ENCODE measurements at regions not wholly inside any gene's neighbourhood (a gene's known extent, or its start where the extent isn't known, plus 50 kb on each side); places are given as distances from the start of the nearest gene placed in this dataset.

DNA sequence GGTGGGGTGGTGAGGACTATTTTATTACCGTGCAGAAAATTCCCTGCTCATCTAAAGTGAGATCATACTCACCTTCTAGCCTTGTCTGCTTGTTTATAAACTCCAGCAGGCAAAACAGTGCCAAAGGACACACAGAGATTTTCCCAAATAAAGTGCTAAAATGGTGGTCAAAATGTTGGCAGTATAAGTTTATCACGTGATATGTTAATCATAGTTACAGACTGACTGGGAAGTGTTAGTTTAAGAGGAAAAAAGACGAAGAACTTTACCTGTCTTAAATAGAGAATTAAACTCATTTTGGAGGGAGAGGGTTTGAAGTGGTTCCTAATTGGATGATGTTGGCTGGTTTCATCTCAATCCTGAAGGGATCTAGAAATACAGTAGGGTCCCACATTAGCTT lies 691.7 kb upstream of the FANCL start:
- TF ChIP-seq POLR2A (IDR thresholded peaks at IDR 0.05; ENCODE audit: low read length) (no peak), GATA1 (IDR thresholded peaks at IDR 0.05; ENCODE audit: low read depth, low read length) (no peak)

DNA sequence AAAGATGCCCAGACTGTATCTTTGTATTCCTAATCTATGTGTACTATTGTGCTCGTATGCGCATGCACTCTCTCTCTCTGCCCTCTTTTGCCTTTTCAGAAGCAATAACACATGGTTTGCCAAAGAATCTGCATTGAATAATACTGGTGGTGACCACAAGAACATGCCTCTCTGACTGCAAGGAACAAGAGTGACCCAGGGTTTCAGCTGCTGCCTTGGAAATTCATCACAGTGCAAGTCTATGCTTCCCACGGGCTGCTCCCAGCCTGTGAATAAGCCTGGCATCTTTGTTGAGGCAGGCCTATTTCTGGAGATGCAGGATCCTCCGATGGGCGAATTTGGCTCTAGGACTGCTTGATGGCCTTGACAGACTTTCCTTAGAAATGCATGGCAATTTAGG lies 689.4 kb upstream of the FANCL start:
- DNase-seq = no peak

More for the DNA sequence above, 691.7 kb upstream of the FANCL start:
- DNase-seq = no peak

DNA sequence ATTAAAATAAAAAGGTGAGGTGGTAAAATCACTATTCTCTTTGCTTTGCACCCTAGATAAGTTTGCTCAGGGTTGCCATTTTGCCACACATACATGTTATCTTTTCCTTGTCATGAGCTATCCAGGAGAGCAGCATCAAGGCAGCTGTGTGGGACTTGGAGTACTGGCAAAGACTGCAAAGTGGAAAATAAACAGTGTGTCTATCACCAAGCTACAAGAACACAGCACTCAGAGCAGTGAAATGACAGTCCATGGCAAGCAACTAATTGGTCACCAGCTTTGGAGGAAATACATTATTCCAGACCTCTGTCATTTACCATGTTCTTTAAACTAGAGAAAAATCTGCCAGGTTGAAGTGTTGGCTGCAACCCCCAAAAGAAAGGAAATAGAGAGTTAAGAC lies 687.8 kb upstream of the FANCL start:
- no peak for DNase-seq
- TF ChIP-seq POLR2A (IDR thresholded peaks at IDR 0.05; ENCODE audit: low read length) (no peak), GATA1 (IDR thresholded peaks at IDR 0.05; ENCODE audit: low read depth, low read length) (no peak)

More for the DNA sequence above, 689.4 kb upstream of the FANCL start:
- no peak for TF ChIP-seq GATA1 (IDR thresholded peaks at IDR 0.05; ENCODE audit: low read depth, low read length)
- TF ChIP-seq POLR2A (IDR thresholded peaks at IDR 0.05; ENCODE audit: low read length) = no peak

DNA sequence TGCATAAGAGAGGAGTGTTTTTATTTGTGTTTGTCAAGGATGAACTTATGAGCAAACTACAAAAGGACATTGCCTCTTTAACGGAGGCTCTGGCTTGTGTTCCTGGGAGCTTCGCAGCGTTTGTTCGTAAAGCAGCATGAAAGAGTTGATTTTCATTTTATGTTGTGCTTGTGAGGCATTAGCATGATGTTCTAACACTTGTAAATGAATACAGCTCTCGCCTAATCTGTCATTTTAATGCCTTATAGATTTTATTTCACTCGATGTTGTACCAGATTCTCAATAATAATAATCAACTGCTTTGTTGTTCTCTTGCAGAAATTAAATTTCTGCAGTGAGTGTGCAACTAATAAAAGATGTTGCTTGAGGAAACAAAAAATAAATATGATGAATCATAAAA lies 687.3 kb upstream of the FANCL start:
- no peak for DNase-seq
- TF ChIP-seq POLR2A (IDR thresholded peaks at IDR 0.05; ENCODE audit: low read length) (no peak), GATA1 (IDR thresholded peaks at IDR 0.05; ENCODE audit: low read depth, low read length) (no peak)

DNA sequence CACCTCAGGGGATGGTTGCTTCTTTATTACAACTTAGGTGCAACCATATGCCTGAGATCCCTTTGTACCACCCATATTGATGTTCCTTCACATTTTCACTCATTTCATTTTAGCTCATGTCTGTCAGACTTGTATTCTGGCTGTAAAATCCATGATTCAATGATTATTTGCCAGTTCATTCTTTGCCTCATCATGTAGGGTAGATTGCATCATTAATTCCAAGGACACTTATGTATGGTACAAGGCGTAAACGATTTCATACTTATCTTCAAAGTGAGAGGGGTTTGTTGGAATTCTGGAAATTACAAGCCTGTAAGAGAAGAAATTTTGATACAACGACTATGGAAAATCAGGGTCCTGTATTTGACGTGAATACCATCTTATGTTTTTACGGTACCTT lies 685.0 kb upstream of the FANCL start:
- DNase-seq = no peak
- no peak for TF ChIP-seq POLR2A (IDR thresholded peaks at IDR 0.05; ENCODE audit: low read length)
- no peak for TF ChIP-seq GATA1 (IDR thresholded peaks at IDR 0.05; ENCODE audit: low read depth, low read length)

DNA sequence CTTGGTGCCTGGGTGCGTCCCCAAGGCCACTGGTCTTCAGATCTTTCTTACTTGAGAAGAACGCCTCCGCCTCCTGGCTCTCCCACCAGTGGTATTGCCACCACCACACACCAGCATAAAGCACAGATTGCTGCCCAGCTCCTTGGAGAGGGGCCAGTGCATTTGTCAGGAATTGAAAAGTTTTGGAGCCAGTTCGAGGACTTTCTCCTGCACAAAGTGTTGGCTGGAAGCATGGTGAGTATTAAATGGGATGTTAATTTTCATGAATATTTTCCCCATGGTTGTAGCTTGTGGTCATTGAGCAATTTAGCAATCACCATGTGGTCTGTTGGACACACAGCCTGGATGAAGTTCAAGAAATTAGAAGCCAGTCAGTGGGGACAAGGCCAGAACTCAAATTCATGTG lies 684.6 kb upstream of the FANCL start:
- TF ChIP-seq POLR2A (IDR thresholded peaks at IDR 0.05; ENCODE audit: low read length) = no peak
- TF ChIP-seq GATA1 (IDR thresholded peaks at IDR 0.05; ENCODE audit: low read depth, low read length) = no peak
- DNase-seq = no peak

DNA sequence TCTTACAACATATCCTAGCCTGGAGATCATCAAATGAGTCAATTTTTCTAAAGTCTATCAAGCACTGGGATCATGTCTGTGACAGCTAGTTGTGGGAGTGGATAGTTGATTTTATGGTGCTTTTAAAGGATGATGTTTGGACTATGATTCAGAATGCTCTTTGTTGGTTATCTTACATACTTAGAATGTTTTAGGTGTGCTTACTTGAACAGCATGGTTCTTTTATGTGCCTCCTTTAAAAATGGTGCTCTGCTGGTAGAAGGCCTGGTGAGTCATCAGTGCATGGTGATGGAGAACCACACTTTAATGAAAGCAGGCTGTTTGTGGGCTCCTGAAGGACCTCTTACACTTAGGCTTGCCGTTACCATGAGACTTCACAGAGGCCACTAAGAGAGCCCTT lies 682.7 kb upstream of the FANCL start:
- TF ChIP-seq GATA1 (IDR thresholded peaks at IDR 0.05; ENCODE audit: low read depth, low read length) = no peak
- no peak for TF ChIP-seq POLR2A (IDR thresholded peaks at IDR 0.05; ENCODE audit: low read length)

DNA sequence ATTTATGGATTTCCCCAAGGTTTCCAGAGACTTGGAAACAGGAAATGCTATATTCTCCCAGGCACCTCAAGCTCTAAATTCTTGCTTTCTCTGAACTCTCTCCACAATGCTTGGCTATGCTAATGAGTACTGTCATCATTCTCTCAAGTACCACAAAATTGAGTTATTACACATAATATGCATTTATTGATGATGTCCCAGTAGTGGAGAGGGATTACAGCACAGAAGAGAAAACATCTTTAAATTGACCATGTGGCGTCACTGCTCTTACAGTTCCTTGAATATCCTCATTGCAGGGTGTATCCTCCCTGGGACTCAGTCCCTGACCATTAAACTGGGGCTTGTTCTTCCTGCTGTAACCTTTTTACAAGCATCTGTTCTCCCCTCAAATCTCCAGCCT lies 681.1 kb upstream of the FANCL start:
- DNase-seq = no peak
- TF ChIP-seq GATA1 (IDR thresholded peaks at IDR 0.05; ENCODE audit: low read depth, low read length) (no peak), POLR2A (IDR thresholded peaks at IDR 0.05; ENCODE audit: low read length) (no peak)

More for the DNA sequence above, 682.7 kb upstream of the FANCL start:
- no peak for DNase-seq

DNA sequence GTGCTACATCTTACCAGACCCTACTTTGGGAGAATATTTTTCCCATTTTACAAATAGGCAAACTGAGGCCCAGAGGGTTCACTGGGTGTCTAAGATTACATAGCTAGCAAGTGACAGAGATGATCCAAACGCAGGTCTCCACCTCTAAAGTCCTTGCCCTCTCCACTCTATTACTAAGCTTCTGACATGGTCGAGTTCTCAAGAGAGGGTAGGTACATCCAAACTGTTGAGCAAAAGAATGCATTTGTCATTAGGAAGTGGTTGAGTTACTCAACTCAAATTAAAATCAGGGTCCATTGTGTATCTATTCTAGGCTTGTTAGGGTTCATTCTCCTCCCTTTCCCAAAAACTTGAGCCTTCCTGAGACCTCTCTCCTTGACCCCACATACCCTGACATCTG lies 680.6 kb upstream of the FANCL start:
- DNase-seq = no peak
- no peak for TF ChIP-seq POLR2A (IDR thresholded peaks at IDR 0.05; ENCODE audit: low read length)
- TF ChIP-seq GATA1 (IDR thresholded peaks at IDR 0.05; ENCODE audit: low read depth, low read length) = no peak

DNA sequence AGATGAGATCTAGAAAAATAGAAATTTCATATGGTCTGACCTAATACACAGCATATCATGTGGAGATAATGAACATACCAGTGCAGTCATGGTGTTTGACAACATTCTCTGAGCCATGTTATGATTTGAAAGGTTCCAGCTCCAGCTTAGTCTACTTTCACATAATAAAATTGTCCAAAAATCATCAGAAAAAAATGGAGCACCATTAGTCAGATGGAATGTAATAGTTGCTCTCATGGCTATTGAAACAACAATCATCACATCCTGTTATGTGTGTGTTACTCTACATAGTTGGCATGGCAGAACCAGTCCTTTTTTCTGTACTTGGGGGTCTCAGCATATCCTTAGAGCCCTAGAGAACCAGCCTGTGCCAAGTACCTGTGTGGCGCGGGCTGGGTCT lies 678.9 kb upstream of the FANCL start:
- DNase-seq = no peak
- no peak for TF ChIP-seq POLR2A (IDR thresholded peaks at IDR 0.05; ENCODE audit: low read length)
- TF ChIP-seq GATA1 (IDR thresholded peaks at IDR 0.05; ENCODE audit: low read depth, low read length) = no peak

DNA sequence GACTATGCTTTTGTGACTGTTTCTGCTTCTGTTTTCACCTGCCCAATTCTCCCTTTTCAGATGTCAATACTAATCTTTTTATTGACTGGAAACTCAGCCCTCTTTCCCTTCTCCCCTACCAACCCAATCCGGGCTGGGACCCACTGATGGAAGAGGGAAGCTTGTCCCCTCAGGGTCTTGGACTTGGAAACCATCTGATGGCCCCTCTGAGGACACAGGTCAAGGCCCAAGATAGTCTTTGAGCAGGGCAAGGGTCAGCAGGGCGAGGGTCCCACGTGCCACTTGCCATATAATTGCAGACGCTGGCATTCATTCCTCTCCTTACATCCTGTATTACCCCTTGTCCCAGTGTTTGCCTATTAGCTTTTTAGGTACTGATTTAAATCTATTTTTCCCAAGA lies 678.2 kb upstream of the FANCL start:
- TF ChIP-seq GATA1 (IDR thresholded peaks at IDR 0.05; ENCODE audit: low read depth, low read length) = no peak
- no peak for TF ChIP-seq POLR2A (IDR thresholded peaks at IDR 0.05; ENCODE audit: low read length)
- DNase-seq = no peak

DNA sequence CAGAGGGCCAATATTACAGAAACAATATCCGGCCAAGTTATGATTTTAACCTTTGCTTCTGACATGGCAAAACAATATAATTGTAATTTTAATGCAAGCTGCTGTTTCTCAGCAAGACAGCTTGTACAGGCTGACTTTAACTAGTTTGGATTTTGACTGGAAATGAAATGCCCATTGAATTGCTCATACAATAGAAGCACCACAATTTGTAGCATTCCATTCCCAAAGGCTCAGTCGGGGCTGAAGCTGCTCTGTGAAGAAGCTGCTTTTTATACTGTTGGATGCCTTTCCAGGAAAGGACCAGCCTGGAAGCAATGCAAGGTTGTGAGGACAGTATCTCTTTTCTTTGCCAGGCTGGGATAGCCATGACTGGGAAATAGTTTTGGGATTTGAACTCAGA lies 677.0 kb upstream of the FANCL start:
- no peak for DNase-seq
- TF ChIP-seq GATA1 (IDR thresholded peaks at IDR 0.05; ENCODE audit: low read depth, low read length) = no peak
- TF ChIP-seq POLR2A (IDR thresholded peaks at IDR 0.05; ENCODE audit: low read length) = no peak

DNA sequence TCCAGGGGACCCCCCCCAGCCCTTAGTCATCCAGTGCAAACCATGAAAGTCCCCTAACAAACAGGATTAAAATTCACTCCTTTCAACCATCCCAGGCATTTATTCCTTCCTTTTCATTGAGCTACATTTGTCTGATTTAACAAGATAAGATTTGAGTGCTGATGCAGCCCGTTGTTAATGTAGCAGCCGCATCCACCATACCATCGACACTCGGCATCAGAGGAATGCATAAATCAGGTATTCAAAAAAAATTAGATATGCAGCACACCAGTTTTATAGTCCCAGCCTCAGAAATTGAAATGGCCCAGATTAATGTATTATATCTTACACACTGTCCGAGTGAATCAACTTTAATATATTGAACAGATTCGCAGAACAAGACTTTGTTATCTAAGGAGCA lies 676.5 kb upstream of the FANCL start:
- no peak for TF ChIP-seq GATA1 (IDR thresholded peaks at IDR 0.05; ENCODE audit: low read depth, low read length)
- TF ChIP-seq POLR2A (IDR thresholded peaks at IDR 0.05; ENCODE audit: low read length) = no peak

DNA sequence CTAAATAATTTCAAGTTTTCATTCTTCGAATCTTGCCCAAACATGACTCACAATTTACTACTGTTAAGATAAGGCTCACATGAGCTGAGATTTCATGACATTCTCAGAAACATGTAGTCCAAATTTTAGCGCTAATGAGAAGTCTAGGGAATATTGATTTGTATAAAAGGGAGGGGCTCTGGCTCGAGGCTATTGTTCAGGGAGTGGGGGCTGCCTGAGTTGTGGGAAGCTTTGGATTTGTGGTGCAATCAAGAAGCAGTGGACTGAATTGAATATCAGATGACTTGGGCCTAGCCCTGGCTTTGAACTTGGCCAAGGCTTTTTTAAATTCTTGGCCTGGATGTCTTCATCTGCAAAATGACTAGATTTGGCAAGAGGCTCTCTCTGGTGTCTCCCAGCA lies 674.9 kb upstream of the FANCL start:
- no peak for DNase-seq
- TF ChIP-seq GATA1 (IDR thresholded peaks at IDR 0.05; ENCODE audit: low read depth, low read length) (no peak), POLR2A (IDR thresholded peaks at IDR 0.05; ENCODE audit: low read length) (no peak)

More for the DNA sequence above, 676.5 kb upstream of the FANCL start:
- DNase-seq = no peak

DNA sequence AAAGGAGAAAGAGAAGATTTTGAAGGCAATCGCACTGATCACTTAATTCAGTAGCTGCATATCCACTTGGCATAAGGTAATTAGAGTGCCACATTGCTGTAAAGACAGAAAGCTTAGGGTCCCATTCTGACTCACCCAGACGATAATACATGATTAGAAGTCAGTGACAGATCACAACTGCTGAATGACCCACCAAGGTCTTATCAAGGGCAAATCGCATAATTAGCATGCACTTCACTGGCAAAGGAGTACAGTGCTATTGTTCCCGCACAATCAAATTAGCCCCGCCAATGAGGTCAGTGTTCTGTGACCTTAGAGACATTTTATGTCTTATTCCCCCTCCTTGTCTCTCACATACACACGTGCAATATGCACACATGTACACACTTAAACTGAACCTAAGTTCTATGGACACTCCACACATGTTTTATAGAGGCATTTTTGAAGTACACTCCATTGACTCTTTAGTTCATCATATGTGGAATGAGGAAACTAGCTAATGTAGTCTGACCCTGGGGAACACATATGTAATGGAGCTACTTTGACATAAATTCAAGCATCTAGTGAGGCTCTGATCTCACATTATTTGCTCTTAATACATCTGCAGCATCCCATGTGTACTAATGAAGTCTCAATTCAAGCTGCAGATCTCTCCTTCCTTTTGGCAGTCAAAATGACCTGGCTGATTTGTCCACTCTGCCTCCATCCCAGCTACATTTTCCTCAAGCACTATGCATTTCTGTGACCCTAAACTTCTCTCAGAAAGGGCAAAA lies 673.8 kb upstream of the FANCL start:
- DNase-seq = no peak
- TF ChIP-seq POLR2A (IDR thresholded peaks at IDR 0.05; ENCODE audit: low read length) (no peak), GATA1 (IDR thresholded peaks at IDR 0.05; ENCODE audit: low read depth, low read length) (no peak)
